ENCODE measurements at regions not wholly inside any gene's neighbourhood (a gene's known extent, or its start where the extent isn't known, plus 50 kb on each side); places are given as distances from the start of the nearest gene placed in this dataset.

GRCh38 chr21:28419811-28420210, 572.9 kb downstream of the LTN1 start:
- POLR2A ChIA-PET: no interaction called here
- H3K4me3 ChIP-seq: no peak overlapping the region
- H3K9me1 ChIP-seq (ENCODE audit: control insufficient read depth, insufficient read depth, low read length): no peaks in the 10 kb centered on the region
- BruUV-seq (replicated peaks): no TSS peak
- no peaks in the 10 kb centered on the region for H3K9me3 ChIP-seq (replicated peaks; ENCODE audit: control insufficient read depth, insufficient read depth, low read depth, low read length)
- CTCF ChIA-PET (ENCODE audit: low intra/inter-chr PET ratio): no interaction called here
- intact Hi-C loops (cut with micrococcal nuclease) (no loop called here), in situ Hi-C loops (cut with MboI) (no loop called here)
- TF ChIP-seq ETS2 (tag; IDR thresholded peaks at IDR 0.05; ENCODE audit: borderline replicate concordance, poor library complexity, severe bottlenecking): no peak
- no peak for TF ChIP-seq YY1 (IDR thresholded peaks at IDR 0.05; ENCODE audit: borderline replicate concordance in 1 of 3, control insufficient read depth in 1 of 3, extremely low read depth in 1 of 3, insufficient read depth in 3 of 3, insufficient read length in 1 of 3, insufficient replicate concordance in 2 of 3, low read depth in 1 of 3, low read length in 2 of 3)
- no peak for TF ChIP-seq MYBL2 (IDR thresholded peaks at IDR 0.05; ENCODE audit: low read depth)
- TF ChIP-seq MYBL2 (CRISPR knock-in tag; IDR thresholded peaks at IDR 0.05; ENCODE audit: borderline replicate concordance): no peak
- TF ChIP-seq ZNF140 (CRISPR knock-in tag; IDR thresholded peaks at IDR 0.05): no peak
- TF ChIP-seq RBBP5 (IDR thresholded peaks at IDR 0.05; ENCODE audit: borderline replicate concordance, insufficient read depth, low read length, poor library complexity, severe bottlenecking): no peak
- TF ChIP-seq MYNN (IDR thresholded peaks at IDR 0.05): no peak
- TF ChIP-seq MYNN (CRISPR knock-in tag; IDR thresholded peaks at IDR 0.05): no peak
- no peak for TF ChIP-seq NCOA1 (IDR thresholded peaks at IDR 0.05; ENCODE audit: low read depth)
- no peak for TF ChIP-seq PRMT5 (CRISPR knock-in tag; IDR thresholded peaks at IDR 0.05)
- TF ChIP-seq TAF15 (IDR thresholded peaks at IDR 0.05; ENCODE audit: low read depth, low read length): no peak
- no peak for TF ChIP-seq PCBP2 (IDR thresholded peaks at IDR 0.05; ENCODE audit: low read depth, low read length, poor library complexity, severe bottlenecking)
- no peak for TF ChIP-seq NR3C1 (CRISPR knock-in tag; IDR thresholded peaks at IDR 0.05)
- no peak for TF ChIP-seq MAFG (tag; conservative IDR thresholded peaks at IDR 0.05)
- H3K79me2 ChIP-seq (ENCODE audit: control insufficient read depth, insufficient read depth, low read length): no peaks in the 10 kb centered on the region
- no peaks in the 10 kb centered on the region for H3K27me3 ChIP-seq (ENCODE audit: control insufficient read depth in 2 of 2, insufficient read depth in 2 of 2, low read length in 2 of 2)
- no peak overlapping the region for H3K9ac ChIP-seq (ENCODE audit: insufficient read depth in 1 of 2, low read depth in 2 of 2, low read length in 2 of 2)
- H3K36me3 ChIP-seq (ENCODE audit: control insufficient read depth, insufficient read depth, low read length): no peaks in the 10 kb centered on the region
- no peak for FAIRE-seq
- WGBS (ENCODE audit: insufficient coverage, low coverage, missing lambda C conversion rate): 0% methylated on average over 2 of the region's 2 CpGs
- no peaks in the 10 kb centered on the region for H3K4me1 ChIP-seq (replicated peaks in 1 of 2; ENCODE audit: control insufficient read depth in 2 of 2, insufficient read depth in 2 of 2, low read length in 2 of 2)
- DNase-seq (ENCODE audit: extremely low read depth in 1 of 4, low spot score in 3 of 4): no peak
- ATAC-seq: no peak
- no peaks in the 10 kb centered on the region for H4K20me1 ChIP-seq (replicated peaks; ENCODE audit: control insufficient read depth, insufficient read depth, low read length)
- no peak overlapping the region for H3K4me2 ChIP-seq (ENCODE audit: insufficient read depth, low read length)
- H3K27ac ChIP-seq (ENCODE audit: extremely low read depth, low read depth, low read length): no peak overlapping the region
- H2AFZ ChIP-seq (ENCODE audit: low read depth, low read length): no peak overlapping the region
